ENCODE measurements at regions not wholly inside any gene's neighbourhood (a gene's known extent, or its start where the extent isn't known, plus 50 kb on each side); places are given as distances from the start of the nearest gene placed in this dataset.

DNA sequence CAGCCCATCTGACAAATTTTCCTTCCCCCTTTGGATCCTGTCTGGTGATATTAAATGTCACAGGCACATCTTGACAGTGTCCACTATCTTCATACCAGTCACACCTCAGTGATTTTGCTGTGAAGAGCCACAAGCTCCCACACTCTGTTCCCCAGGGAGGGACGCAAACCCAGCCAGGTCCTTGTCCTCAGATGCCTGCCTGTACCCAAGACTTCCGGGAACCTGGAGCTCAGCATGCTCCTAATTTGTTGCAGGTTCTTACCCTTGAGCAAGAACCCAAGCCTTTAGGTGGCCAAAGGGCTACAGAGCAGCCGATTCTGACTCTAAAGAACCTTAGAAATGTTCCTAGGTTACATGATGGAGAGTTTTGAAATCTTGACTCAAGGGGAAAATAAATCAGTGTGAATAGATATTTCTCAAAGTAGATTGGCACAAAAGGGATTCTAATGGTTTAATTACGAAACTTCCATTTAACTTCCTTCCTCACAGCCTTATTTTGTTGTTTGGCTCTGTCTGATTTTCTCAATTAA lies 66.2 kb upstream of the MTHFD1L start:
- no peaks in the 10 kb centered on the region for H3K9me3 Mint-ChIP-seq (ENCODE audit: unreplicated experiment)
- H3K27ac Mint-ChIP-seq (ENCODE audit: low read depth, unreplicated experiment), result no peak overlapping the region
- POLR2A ChIA-PET, result no interaction called here
- CTCF ChIA-PET, result no interaction called here
- intact Hi-C loops (cut with micrococcal nuclease), result no loop called here
- DNase-seq (ENCODE audit: unreplicated experiment), result no peak
- H3K36me3 Mint-ChIP-seq (ENCODE audit: insufficient read depth, unreplicated experiment), result peaks cover 6% of the 10 kb centered on the region
- H3K27me3 Mint-ChIP-seq (ENCODE audit: insufficient read depth, unreplicated experiment), result no peaks in the 10 kb centered on the region
- TF ChIP-seq, protein P1, sequence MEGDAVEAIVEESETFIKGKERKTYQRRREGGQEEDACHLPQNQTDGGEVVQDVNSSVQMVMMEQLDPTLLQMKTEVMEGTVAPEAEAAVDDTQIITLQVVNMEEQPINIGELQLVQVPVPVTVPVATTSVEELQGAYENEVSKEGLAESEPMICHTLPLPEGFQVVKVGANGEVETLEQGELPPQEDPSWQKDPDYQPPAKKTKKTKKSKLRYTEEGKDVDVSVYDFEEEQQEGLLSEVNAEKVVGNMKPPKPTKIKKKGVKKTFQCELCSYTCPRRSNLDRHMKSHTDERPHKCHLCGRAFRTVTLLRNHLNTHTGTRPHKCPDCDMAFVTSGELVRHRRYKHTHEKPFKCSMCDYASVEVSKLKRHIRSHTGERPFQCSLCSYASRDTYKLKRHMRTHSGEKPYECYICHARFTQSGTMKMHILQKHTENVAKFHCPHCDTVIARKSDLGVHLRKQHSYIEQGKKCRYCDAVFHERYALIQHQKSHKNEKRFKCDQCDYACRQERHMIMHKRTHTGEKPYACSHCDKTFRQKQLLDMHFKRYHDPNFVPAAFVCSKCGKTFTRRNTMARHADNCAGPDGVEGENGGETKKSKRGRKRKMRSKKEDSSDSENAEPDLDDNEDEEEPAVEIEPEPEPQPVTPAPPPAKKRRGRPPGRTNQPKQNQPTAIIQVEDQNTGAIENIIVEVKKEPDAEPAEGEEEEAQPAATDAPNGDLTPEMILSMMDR (IDR thresholded peaks at IDR 0.05; ENCODE audit: unreplicated experiment), result no peak
- BruUV-seq (replicated peaks), result no TSS peak
- H3K4me1 Mint-ChIP-seq (ENCODE audit: insufficient read depth, unreplicated experiment), result no peaks in the 10 kb centered on the region
- no peak overlapping the region for H3K4me3 Mint-ChIP-seq (ENCODE audit: unreplicated experiment)

DNA sequence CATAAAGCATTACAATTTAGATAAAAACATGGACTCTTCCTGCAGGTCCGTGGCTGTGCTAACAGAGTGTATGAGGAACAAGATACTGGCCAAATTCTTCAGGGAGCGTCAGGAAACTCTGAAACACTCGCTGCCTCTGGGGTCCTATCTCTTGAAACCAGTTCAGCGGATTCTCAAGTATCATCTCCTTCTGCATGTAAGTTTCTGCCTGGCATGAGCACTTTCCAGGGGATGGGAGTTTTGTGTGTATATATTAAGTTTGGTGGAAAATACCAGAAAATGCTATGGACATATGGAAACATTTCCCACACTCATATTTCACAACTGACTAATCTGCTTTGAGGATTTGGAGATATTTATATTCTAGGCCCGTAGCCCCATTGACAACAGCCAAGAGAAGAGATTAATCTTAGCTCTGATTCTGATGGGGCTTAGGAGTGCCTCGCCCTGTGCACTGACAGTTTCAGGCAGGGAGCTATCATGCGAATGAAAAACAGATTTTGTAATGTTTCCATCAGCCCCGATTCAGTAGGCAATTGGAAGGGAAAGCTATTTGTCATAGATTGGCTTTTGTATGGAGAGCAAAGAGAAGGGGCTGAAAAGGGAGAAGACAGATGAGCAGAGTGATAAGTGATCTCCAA lies 64.7 kb upstream of the MTHFD1L start:
- BruUV-seq (replicated peaks), result no TSS peak
- TF ChIP-seq, protein P1 (IDR thresholded peaks at IDR 0.05; ENCODE audit: unreplicated experiment), result no peak
- peaks cover 6% of the 10 kb centered on the region for H3K36me3 Mint-ChIP-seq (ENCODE audit: insufficient read depth, unreplicated experiment)
- DNase-seq (ENCODE audit: unreplicated experiment), result no peak
- no peaks in the 10 kb centered on the region for H3K9me3 Mint-ChIP-seq (ENCODE audit: unreplicated experiment)
- no peak overlapping the region for H3K4me3 Mint-ChIP-seq (ENCODE audit: unreplicated experiment)
- no peaks in the 10 kb centered on the region for H3K4me1 Mint-ChIP-seq (ENCODE audit: insufficient read depth, unreplicated experiment)
- intact Hi-C loops (cut with micrococcal nuclease), result no loop called here
- H3K27me3 Mint-ChIP-seq (ENCODE audit: insufficient read depth, unreplicated experiment), result no peaks in the 10 kb centered on the region
- no peak overlapping the region for H3K27ac Mint-ChIP-seq (ENCODE audit: low read depth, unreplicated experiment)
- CTCF ChIA-PET, result interaction anchor here (0.6 to 1.4 kb wide), 3 partner anchors 108 to 383 kb away, joined by 3 to 7 read pairs (median 4); no protein-coding TSS in a partner anchor
- POLR2A ChIA-PET, result no interaction called here

DNA sequence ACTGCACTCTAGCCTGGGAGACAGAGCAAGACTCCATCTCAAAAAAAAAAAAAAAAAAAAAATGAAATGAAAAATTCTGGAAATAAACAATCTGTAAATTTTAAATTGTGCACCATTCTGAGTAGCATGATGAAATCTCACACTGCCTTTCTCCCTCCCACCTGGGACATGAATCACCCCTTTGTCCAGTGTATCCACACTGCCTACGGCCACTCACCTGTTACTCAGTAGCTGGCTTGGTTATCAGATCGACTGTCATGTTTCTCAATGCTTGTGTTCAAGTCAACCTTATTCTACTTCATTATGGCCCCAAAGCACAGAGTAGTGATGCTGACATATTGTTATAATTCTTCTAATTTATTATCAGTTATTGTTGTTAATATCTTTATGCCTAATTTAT lies 58.7 kb upstream of the MTHFD1L start:
- no peak overlapping the region for H3K4me3 Mint-ChIP-seq (ENCODE audit: unreplicated experiment)
- no peaks in the 10 kb centered on the region for H3K36me3 Mint-ChIP-seq (ENCODE audit: insufficient read depth, unreplicated experiment)
- no TSS peak for BruUV-seq (replicated peaks)
- H3K27me3 Mint-ChIP-seq (ENCODE audit: insufficient read depth, unreplicated experiment), result no peaks in the 10 kb centered on the region
- TF ChIP-seq, protein P1 (IDR thresholded peaks at IDR 0.05; ENCODE audit: unreplicated experiment), result no peak
- peak; percentile 74 for DNase-seq (ENCODE audit: unreplicated experiment)
- ChIA-PET CTCF (interaction anchor here (0.6 kb wide), 2 partner anchors 14 to 263 kb away, joined by 3 read pairs; no protein-coding TSS in a partner anchor), POLR2A (no interaction called here)
- intact Hi-C loops (cut with micrococcal nuclease), result no loop called here
- no peaks in the 10 kb centered on the region for H3K9me3 Mint-ChIP-seq (ENCODE audit: unreplicated experiment)
- no peaks in the 10 kb centered on the region for H3K4me1 Mint-ChIP-seq (ENCODE audit: insufficient read depth, unreplicated experiment)
- H3K27ac Mint-ChIP-seq (ENCODE audit: low read depth, unreplicated experiment), result no peak overlapping the region

DNA sequence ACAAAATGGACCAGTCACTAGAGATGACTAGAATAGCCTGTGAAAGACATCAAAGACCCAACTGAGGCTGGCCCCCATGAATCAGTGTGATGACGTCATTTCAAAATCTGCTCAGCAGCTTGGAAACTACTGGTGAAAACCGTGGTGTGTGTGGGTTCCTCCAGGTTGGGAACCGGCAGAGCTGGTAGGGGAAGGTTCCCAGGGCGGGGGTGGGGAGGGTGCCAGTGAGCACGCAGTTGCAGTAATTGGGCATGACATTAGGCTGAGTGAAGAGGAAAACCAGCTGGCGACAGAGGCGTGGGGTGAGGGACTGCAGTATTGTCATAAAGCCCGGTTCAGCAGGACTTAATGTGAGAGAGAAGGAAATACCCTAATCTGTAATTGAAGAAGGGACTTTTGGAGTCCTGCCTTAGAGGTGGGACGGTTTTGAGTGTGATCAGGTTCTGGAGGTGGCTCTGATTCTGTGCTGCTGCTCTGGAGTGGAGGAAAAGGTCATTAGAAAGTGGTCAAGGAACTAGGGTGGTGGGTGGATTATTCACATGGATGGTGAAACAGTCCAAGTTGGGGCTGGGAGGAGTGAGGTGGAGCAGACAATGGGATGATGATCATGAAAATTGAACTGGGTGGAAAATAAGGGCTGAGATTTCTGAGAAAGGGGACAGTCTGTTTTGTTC lies 52.0 kb upstream of the MTHFD1L start:
- intact Hi-C loops (cut with micrococcal nuclease), result no loop called here
- peak overlapping the region; percentile 60 for H3K27ac Mint-ChIP-seq (ENCODE audit: low read depth, unreplicated experiment)
- ChIA-PET POLR2A (interaction anchor here (0.9 to 1.5 kb wide), 5 partner anchors 19 to 742 kb away, joined by 3 to 17 read pairs (median 3); no protein-coding TSS in a partner anchor), CTCF (interaction anchor here (0.5 to 8.8 kb wide), 10 partner anchors 48 to 918 kb away, joined by 3 to 133 read pairs (median 3); no protein-coding TSS in a partner anchor)
- H3K36me3 Mint-ChIP-seq (ENCODE audit: insufficient read depth, unreplicated experiment), result no peaks in the 10 kb centered on the region
- H3K9me3 Mint-ChIP-seq (ENCODE audit: unreplicated experiment), result no peaks in the 10 kb centered on the region
- TF ChIP-seq, protein P1 (IDR thresholded peaks at IDR 0.05; ENCODE audit: unreplicated experiment), result no peak
- no peaks in the 10 kb centered on the region for H3K27me3 Mint-ChIP-seq (ENCODE audit: insufficient read depth, unreplicated experiment)
- peak; percentile 21 for DNase-seq (ENCODE audit: unreplicated experiment)
- peak overlapping the region; percentile 7 for H3K4me3 Mint-ChIP-seq (ENCODE audit: unreplicated experiment)
- BruUV-seq (replicated peaks), result no TSS peak
- H3K4me1 Mint-ChIP-seq (ENCODE audit: insufficient read depth, unreplicated experiment), result peaks cover 23% of the 10 kb centered on the region
